Transverse colon (tissue), 4 donors: ENCODE measurements at regions not wholly inside any gene's neighbourhood (a gene's known extent, or its start where the extent isn't known, plus 50 kb on each side); places are given as distances from the start of the nearest gene placed in this dataset.

Experiments used
- CTCF ChIP-seq, 5 experiments: fragments of 200-600 bp in 3 of 5; fragments of 450-650 bp in 2 of 5; sonication (generic) in 3 of 5; IDR thresholded peaks; 1 replicate in 2 of 5; 2 replicates in 3 of 5; pipeline ENCODE4 v1.5.1; 2016 to 2017; ENCODE audit warnings: antibody characterized with exemption in 5 of 5, inconsistent platforms in 3 of 5, mild to moderate bottlenecking in 2 of 5, moderate library complexity in 1 of 5
- EP300 ChIP-seq: sonication (generic); formaldehyde crosslinking; IDR thresholded peaks from one replicate; pipeline ENCODE4 v1.6.1; 2017; ENCODE audit warnings: antibody characterized with exemption, low read depth
- POLR2A ChIP-seq: fragments of 450-650 bp; IDR thresholded peaks from one replicate; pipeline ENCODE4 v1.6.1; 2016; ENCODE audit warnings: antibody characterized with exemption, mild to moderate bottlenecking, moderate library complexity
- POLR2AphosphoS5 ChIP-seq, 3 donors: sonication (generic); formaldehyde crosslinking; IDR thresholded peaks; one replicate each; pipeline ENCODE4 v1.6.1; 2016; ENCODE audit warnings: antibody characterized with exemption in 3 of 3

- no peak for TF ChIP-seq CTCF (IDR thresholded peaks at IDR 0.05)
- no peak for TF ChIP-seq POLR2A
- no peak for TF ChIP-seq POLR2AphosphoS5 (IDR thresholded peaks at IDR 0.05)
- no peak for TF ChIP-seq EP300
Observed at GRCh38 chr1:37137014-37137413, 102.7 kb upstream of the GRIK3 start.
